B cell (primary cell): ENCODE measurements at regions not wholly inside any gene's neighbourhood (a gene's known extent, or its start where the extent isn't known, plus 50 kb on each side); places are given as distances from the start of the nearest gene placed in this dataset.
A peak's percentile ranks its signal among the peaks of the same experiment; 100 is the strongest.

Source experiments
- ATAC-seq: fragments of 200-7000 bp; cut with Tn5 transposase; one replicate; pipeline ENCODE4 v1.10.0; 2021; ENCODE audit warnings: low read depth, mild to moderate bottlenecking, moderate number of reproducible peaks, moderate library complexity
- CTCF ChIA-PET: fragments of 350-600 bp; sonication (Branson Sonifier 250); formaldehyde crosslinking; loops from one replicate; lab custom pipeline; 2021; ENCODE audit warnings: antibody characterized with exemption, inconsistent platforms; lab: Charles Lee
- POLR2A ChIA-PET: fragments of 350-600 bp; sonication (Branson Sonifier 250); formaldehyde crosslinking; loops from one replicate; lab custom pipeline; 2021; ENCODE audit warnings: antibody characterized with exemption; lab: Charles Lee
- DNase-seq: peaks from one replicate; pipeline ENCODE4 v3.0.0; 2013
- H2AFZ ChIP-seq: 2 replicates; pipeline ENCODE4 v1.6.1; 2012; ENCODE audit warnings: mild to moderate bottlenecking, low read depth, low read length; ENCODE audit not compliant: insufficient read depth, poor library complexity, severe bottlenecking
- H3K27ac ChIP-seq, 2 donors: 1 replicate in 1 of 2; 2 replicates in 1 of 2; pipeline ENCODE4 v1.5.1; 2012 to 2013; ENCODE audit warnings: low read length in 2 of 2, mild to moderate bottlenecking in 2 of 2, moderate library complexity in 1 of 2
- H3K27me3 ChIP-seq, 4 experiments: fragments of 200-600 bp in 1 of 4; sonication (generic) in 1 of 4; replicated peaks in 1 of 4; 1 replicate in 2 of 4; 2 replicates in 2 of 4; pipeline versions ENCODE4 v1.6.1 to v1.7.0; 2013 to 2016; ENCODE audit warnings: low read length in 3 of 4, mild to moderate bottlenecking in 2 of 4, mixed read lengths in 1 of 4, moderate library complexity in 1 of 4; ENCODE audit not compliant: insufficient read depth in 4 of 4, control insufficient read depth in 3 of 4; ENCODE audit errors: control extremely low read depth in 1 of 4
- H3K36me3 ChIP-seq, 2 experiments: replicated peaks in 1 of 2; 1 replicate in 1 of 2; 2 replicates in 1 of 2; pipeline versions ENCODE4 v1.6.1 to v1.7.1; 2013; ENCODE audit warnings: low read length in 1 of 2; ENCODE audit not compliant: insufficient read depth in 2 of 2, control insufficient read depth in 1 of 2; ENCODE audit errors: control extremely low read depth in 1 of 2, extremely low read depth in 1 of 2
- H3K4me1 ChIP-seq, 2 donors: fragments of 200-600 bp in 1 of 2; sonication (generic) in 1 of 2; 1 replicate in 1 of 2; 2 replicates in 1 of 2; pipeline versions ENCODE4 v1.5.1 to v1.6.1; 2013 to 2017; ENCODE audit warnings: low read length in 2 of 2; ENCODE audit not compliant: control insufficient read depth in 2 of 2, insufficient read depth in 2 of 2
- H3K4me2 ChIP-seq: replicated peaks from 2 replicates; pipeline ENCODE3; 2012; ENCODE audit warnings: mild to moderate bottlenecking, low read depth, low read length; ENCODE audit not compliant: poor library complexity, severe bottlenecking
- H3K4me3 ChIP-seq, 5 experiments: fragments of 200-600 bp in 1 of 5; sonication (generic) in 1 of 5; 1 replicate in 3 of 5; 2 replicates in 2 of 5; pipeline versions ENCODE4 v1.5.1 to v1.7.0; 2011 to 2016; ENCODE audit warnings: low read length in 4 of 5, mild to moderate bottlenecking in 4 of 5, low read depth in 2 of 5, control low read depth in 1 of 5, moderate library complexity in 1 of 5; ENCODE audit not compliant: insufficient read depth in 1 of 5; ENCODE audit errors: control extremely low read depth in 1 of 5, extremely low read depth in 1 of 5
- H3K79me2 ChIP-seq: fragments of 200-600 bp; sonication (generic); one replicate; pipeline ENCODE4 v1.6.0; 2016; ENCODE audit warnings: low read length; ENCODE audit not compliant: control insufficient read depth, insufficient read depth
- H3K9ac ChIP-seq: fragments of 200-600 bp; sonication (generic); 2 replicates; pipeline ENCODE4 v1.6.1; 2017; ENCODE audit warnings: mild to moderate bottlenecking, low read length, moderate library complexity
- H3K9me3 ChIP-seq, 3 donors: one replicate each; pipeline versions ENCODE4 v1.6.1 to v1.7.1; 2013; ENCODE audit warnings: low read length in 2 of 3; ENCODE audit not compliant: control insufficient read depth in 2 of 3, insufficient read depth in 1 of 3; ENCODE audit errors: control extremely low read depth in 1 of 3
- H4K20me1 ChIP-seq: 2 replicates; pipeline ENCODE4 v1.6.0; 2012; ENCODE audit warnings: mild to moderate bottlenecking, low read length; ENCODE audit not compliant: insufficient read depth, control insufficient read depth, poor library complexity, severe bottlenecking
- H3K27ac Mint-ChIP-seq: one replicate; pipeline ENCODE4 v1.8.0; 2021; ENCODE audit warnings: mixed read lengths
- H3K27me3 Mint-ChIP-seq: one replicate; pipeline ENCODE4 v1.8.0; 2021; ENCODE audit warnings: mixed read lengths
- H3K4me1 Mint-ChIP-seq: one replicate; pipeline ENCODE4 v1.8.0; 2021; ENCODE audit warnings: mixed read lengths
- H3K4me3 Mint-ChIP-seq: one replicate; pipeline ENCODE4 v1.8.0; 2021; ENCODE audit warnings: mixed read lengths
- H3K9me3 Mint-ChIP-seq: one replicate; pipeline ENCODE4 v1.8.0; 2022; ENCODE audit warnings: mixed read lengths; ENCODE audit not compliant: insufficient read depth
- EZH2 ChIP-seq: IDR thresholded peaks from 2 replicates; pipeline ENCODE4 v1.6.1; 2012; ENCODE audit warnings: borderline replicate concordance, low read depth, mild to moderate bottlenecking, moderate library complexity, low read length; ENCODE audit not compliant: insufficient read depth, poor library complexity, severe bottlenecking
- WGBS: methylation state at CpG from one replicate; pipeline ENCODE4 v1.1.5; 2013; ENCODE audit warnings: missing lambda C conversion rate; ENCODE audit not compliant: insufficient coverage; 5-methylcytosine and 5-hydroxymethylcytosine counted together
- intact Hi-C: fragments of 100-400 bp; cut with micrococcal nuclease; formaldehyde crosslinking; loops from one replicate; pipeline ENCODE4 v1.10.0; 2022
- TF ChIP-seq, protein P1 (sequence below): fragments of 200-600 bp; IDR thresholded peaks from one replicate; pipeline ENCODE4 v1.8.0; 2022; ENCODE audit warnings: antibody characterized with exemption, mild to moderate bottlenecking

GRCh38 chr4:80139671-80140070 is 57.6 kb upstream of the PRDM8 start:
- H3K4me3 ChIP-seq = no peak overlapping the region
- H4K20me1 ChIP-seq = no peaks in the 10 kb centered on the region
- H3K36me3 ChIP-seq = no peaks in the 10 kb centered on the region
- peak; percentile 19 for DNase-seq
- H3K27me3 Mint-ChIP-seq = no peaks in the 10 kb centered on the region
- peak overlapping the region; percentile 53 for H3K4me3 Mint-ChIP-seq
- H3K79me2 ChIP-seq = no peaks in the 10 kb centered on the region
- ChIA-PET CTCF (interaction anchor here (0.7 to 3.2 kb wide), 10 partner anchors 11 to 223 kb away, joined by 3 to 16 read pairs (median 4); no protein-coding TSS in a partner anchor), POLR2A (no interaction called here)
- peaks cover 35% of the 10 kb centered on the region for H3K4me1 Mint-ChIP-seq
- ATAC-seq = no peak
- no peaks in the 10 kb centered on the region for H3K9me3 ChIP-seq
- H3K4me1 ChIP-seq = peaks cover 12 to 29% of the 10 kb centered on the region in 2 donors
- H3K27ac ChIP-seq = no peak overlapping the region
- H3K4me2 ChIP-seq = no peak overlapping the region
- H2AFZ ChIP-seq = peak overlapping the region; percentile 40
- no peak overlapping the region for H3K9ac ChIP-seq
- WGBS = no CpG with 5 or more reads among the region's 3 CpGs
- TF ChIP-seq EZH2 = no peak
- TF ChIP-seq, protein P1, sequence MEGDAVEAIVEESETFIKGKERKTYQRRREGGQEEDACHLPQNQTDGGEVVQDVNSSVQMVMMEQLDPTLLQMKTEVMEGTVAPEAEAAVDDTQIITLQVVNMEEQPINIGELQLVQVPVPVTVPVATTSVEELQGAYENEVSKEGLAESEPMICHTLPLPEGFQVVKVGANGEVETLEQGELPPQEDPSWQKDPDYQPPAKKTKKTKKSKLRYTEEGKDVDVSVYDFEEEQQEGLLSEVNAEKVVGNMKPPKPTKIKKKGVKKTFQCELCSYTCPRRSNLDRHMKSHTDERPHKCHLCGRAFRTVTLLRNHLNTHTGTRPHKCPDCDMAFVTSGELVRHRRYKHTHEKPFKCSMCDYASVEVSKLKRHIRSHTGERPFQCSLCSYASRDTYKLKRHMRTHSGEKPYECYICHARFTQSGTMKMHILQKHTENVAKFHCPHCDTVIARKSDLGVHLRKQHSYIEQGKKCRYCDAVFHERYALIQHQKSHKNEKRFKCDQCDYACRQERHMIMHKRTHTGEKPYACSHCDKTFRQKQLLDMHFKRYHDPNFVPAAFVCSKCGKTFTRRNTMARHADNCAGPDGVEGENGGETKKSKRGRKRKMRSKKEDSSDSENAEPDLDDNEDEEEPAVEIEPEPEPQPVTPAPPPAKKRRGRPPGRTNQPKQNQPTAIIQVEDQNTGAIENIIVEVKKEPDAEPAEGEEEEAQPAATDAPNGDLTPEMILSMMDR = no peak
- intact Hi-C loops = loop anchor here (2.0 to 5.0 kb wide), 2 partner anchors 15 to 43 kb away; no protein-coding TSS in a partner anchor
- peak overlapping the region; percentile 15 for H3K27ac Mint-ChIP-seq
- no peaks in the 10 kb centered on the region for H3K27me3 ChIP-seq
- H3K9me3 Mint-ChIP-seq = no peaks in the 10 kb centered on the region

DNA sequence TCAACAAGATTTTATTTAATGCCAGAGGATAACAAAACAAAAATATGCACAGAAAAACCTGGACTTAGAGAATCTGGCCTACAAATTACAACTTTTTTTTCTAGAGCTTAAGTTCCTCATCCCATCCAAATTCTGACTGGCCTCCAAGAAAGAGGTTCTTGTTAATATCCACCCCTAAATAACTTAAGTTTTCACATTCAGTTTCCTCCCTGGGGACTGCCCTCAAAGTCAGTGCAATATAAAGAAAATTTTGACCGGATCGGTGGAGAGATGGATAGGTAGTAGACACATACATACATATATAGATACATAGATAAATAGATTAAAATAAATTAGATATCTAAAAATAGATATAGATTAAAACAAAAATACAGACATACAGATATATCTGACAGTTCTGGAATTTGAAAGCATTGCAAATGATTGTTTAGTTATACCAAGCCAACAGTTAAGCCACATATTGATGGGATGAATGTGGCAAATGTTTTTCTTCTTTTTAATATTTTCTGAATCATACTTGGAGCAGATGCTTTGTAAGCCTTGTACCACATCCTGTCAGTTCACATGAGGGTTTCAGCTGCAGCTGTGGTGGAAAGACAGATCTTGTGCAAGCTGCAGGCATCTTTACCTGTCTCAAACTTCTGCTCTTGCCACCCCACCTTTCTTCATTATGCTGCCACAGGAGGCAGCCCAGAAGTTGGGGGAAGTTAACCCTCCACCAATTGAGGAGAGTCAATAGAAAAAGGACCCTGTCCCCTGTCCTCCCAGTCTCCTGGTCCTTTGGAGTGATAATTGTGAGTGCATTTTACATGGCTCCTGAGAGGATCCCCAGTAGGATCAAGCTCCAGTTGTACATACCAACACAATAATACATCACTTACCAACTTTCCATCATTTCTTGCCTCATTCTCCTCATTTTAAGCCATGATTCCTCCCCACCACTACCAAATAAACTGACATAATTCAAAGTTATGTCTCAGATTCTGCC is 58.5 kb upstream of the PRDM8 start:
- Mint-ChIP-seq H3K27me3 (no peaks in the 10 kb centered on the region), H3K9me3 (no peaks in the 10 kb centered on the region), H3K27ac (peak overlapping the region; percentile 34), H3K4me1 (peaks cover 35% of the 10 kb centered on the region), H3K4me3 (peak overlapping the region; percentile 7)
- intact Hi-C loops = loop anchor here (2.0 kb wide), 1 partner anchor 14 kb away; no protein-coding TSS in a partner anchor
- Histone ChIP-seq H3K79me2 (no peaks in the 10 kb centered on the region), H2AFZ (no peak overlapping the region), H4K20me1 (no peaks in the 10 kb centered on the region), H3K4me3 (no peak overlapping the region), H3K9me3 (no peaks in the 10 kb centered on the region), H3K4me1 (peaks cover 12 to 29% of the 10 kb centered on the region in 2 donors), H3K27ac (no peak overlapping the region), H3K4me2 (no peak overlapping the region), H3K36me3 (no peaks in the 10 kb centered on the region), H3K9ac (no peak overlapping the region), H3K27me3 (no peaks in the 10 kb centered on the region)
- DNase-seq (peak; percentile 39), ATAC-seq (peak; percentile 66)
- no CpG with 5 or more reads among the region's 2 CpGs for WGBS
- TF ChIP-seq, protein P1 = no peak
- no peak for TF ChIP-seq EZH2
- ChIA-PET CTCF (interaction anchor here (0.8 to 2.9 kb wide), 8 partner anchors 13 to 81 kb away, joined by 3 to 16 read pairs (median 4); no protein-coding TSS in a partner anchor), POLR2A (no interaction called here)
